ENCODE measurements at regions not wholly inside any gene's neighbourhood (a gene's known extent, or its start where the extent isn't known, plus 50 kb on each side); places are given as distances from the start of the nearest gene placed in this dataset.

- Histone ChIP-seq H3K79me2 (ENCODE audit: insufficient read depth, low read length) (no peaks in the 10 kb centered on the region), H3K4me2 (ENCODE audit: insufficient read depth, insufficient read length, low read length) (no peak overlapping the region), H3K27ac (ENCODE audit: insufficient read length, low read depth, low read length) (no peak overlapping the region), H3K9me3 (ENCODE audit: control insufficient read depth, low read depth, low read length) (peaks cover 4% of the 10 kb centered on the region), H2AFZ (ENCODE audit: low read length) (no peak overlapping the region), H2BK15ac (ENCODE audit: low read depth, low read length) (no peak overlapping the region), H3K9ac (ENCODE audit: extremely low read depth, insufficient read length, low read length) (no peak overlapping the region), H3K4me1 (ENCODE audit: insufficient read depth, low read length) (no peaks in the 10 kb centered on the region), H3K23ac (ENCODE audit: insufficient read length, low read depth, low read length) (no peak overlapping the region), H2BK120ac (ENCODE audit: low read depth, low read length, poor library complexity, severe bottlenecking) (no peak overlapping the region), H3K56ac (ENCODE audit: insufficient read length, low read depth, low read length) (no peak overlapping the region), H4K5ac (ENCODE audit: insufficient read length, low read depth, low read length) (no peak overlapping the region), H3K23me2 (ENCODE audit: insufficient read length, low read depth, low read length, poor library complexity, severe bottlenecking) (no peaks in the 10 kb centered on the region), H4K91ac (ENCODE audit: insufficient read length, low read depth, low read length) (no peak overlapping the region), H3K4ac (ENCODE audit: low read depth, low read length) (no peak overlapping the region), H3K27me3 (ENCODE audit: insufficient read depth, low read length) (no peaks in the 10 kb centered on the region), H4K20me1 (ENCODE audit: control insufficient read depth, insufficient read depth, insufficient read length) (no peaks in the 10 kb centered on the region), H3K18ac (ENCODE audit: insufficient read length, low read depth, low read length) (no peak overlapping the region), H2AK5ac (ENCODE audit: insufficient read length, low read length) (no peak overlapping the region), H3K79me1 (ENCODE audit: insufficient read depth, low read depth, low read length, poor library complexity, severe bottlenecking) (no peaks in the 10 kb centered on the region), H3K14ac (ENCODE audit: insufficient read depth, low read length) (no peak overlapping the region), H2BK12ac (ENCODE audit: insufficient read length, low read depth, low read length) (no peak overlapping the region), H3T11ph (ENCODE audit: low read length) (no peak overlapping the region), H2BK5ac (ENCODE audit: insufficient read length, low read length) (no peak overlapping the region), H2BK20ac (ENCODE audit: low read depth, low read length, poor library complexity, severe bottlenecking) (no peak overlapping the region), H4K8ac (replicated peaks; ENCODE audit: insufficient read length, low read depth, low read length) (no peak overlapping the region)
- Mint-ChIP-seq H3K4me1 (no peaks in the 10 kb centered on the region), H3K27ac (no peak overlapping the region), H3K4me3 (no peak overlapping the region), H3K27me3 (ENCODE audit: low read depth) (peaks cover 5% of the 10 kb centered on the region), H3K36me3 (ENCODE audit: insufficient read depth in 1 of 3, low read depth in 3 of 3) (peaks cover 42 to 61% (median 50%) of the 10 kb centered on the region in 3 experiments), H3K9me3 (peaks cover 53% of the 10 kb centered on the region in 2 experiments)
- no CpG with 5 or more reads among the region's 25 CpGs for WGBS (ENCODE audit: extremely low coverage, insufficient read length, low lambda C conversion rate)
- no peak for TF ChIP-seq CTCF (conservative IDR thresholded peaks at IDR 0.05)
- DNase-seq = no peak
Observed at GRCh38 chrX:97847885-97848679, 964.4 kb downstream of the RPA4 start.

Data from H9 (cell line).